Activated naive CD8-positive, alpha-beta T cell treated with anti-CD3 and anti-CD28 coated beads, Interleukin-2, amount 10 ng/mL, durations not matched to agents 7 days and 5 days (primary cell): ENCODE measurements at regions not wholly inside any gene's neighbourhood (a gene's known extent, or its start where the extent isn't known, plus 50 kb on each side); places are given as distances from the start of the nearest gene placed in this dataset.

Source experiments
- ATAC-seq: fragments of 150-1000 bp; cut with Tn5 transposase; one replicate; pipeline ENCODE4 v1.10.0; 2021; ENCODE audit warnings: low read depth, moderate library complexity
- POLR2A ChIA-PET: fragments of 350-600 bp; sonication (Branson Sonifier 250); formaldehyde crosslinking; loops from one replicate; lab custom pipeline; 2021; ENCODE audit warnings: antibody characterized with exemption; lab: Charles Lee
- DNase-seq: peaks from one replicate; pipeline ENCODE4 v3.0.0; 2021
- H3K27ac Mint-ChIP-seq: one replicate; pipeline ENCODE4 v1.8.0; 2022; ENCODE audit warnings: mild to moderate bottlenecking, mixed read lengths
- H3K27me3 Mint-ChIP-seq: one replicate; pipeline ENCODE4 v1.8.0; 2022; ENCODE audit warnings: mild to moderate bottlenecking, moderate library complexity, mixed read lengths
- H3K36me3 Mint-ChIP-seq: one replicate; pipeline ENCODE4 v1.8.0; 2021; ENCODE audit warnings: mild to moderate bottlenecking, mixed read lengths
- H3K4me1 Mint-ChIP-seq: one replicate; pipeline ENCODE4 v1.8.0; 2021; ENCODE audit warnings: mixed read lengths
- H3K4me3 Mint-ChIP-seq: one replicate; pipeline ENCODE4 v1.8.0; 2022; ENCODE audit warnings: mild to moderate bottlenecking, moderate library complexity, mixed read lengths
- H3K9me3 Mint-ChIP-seq: one replicate; pipeline ENCODE4 v1.8.0; 2021; ENCODE audit warnings: mixed read lengths

DNA sequence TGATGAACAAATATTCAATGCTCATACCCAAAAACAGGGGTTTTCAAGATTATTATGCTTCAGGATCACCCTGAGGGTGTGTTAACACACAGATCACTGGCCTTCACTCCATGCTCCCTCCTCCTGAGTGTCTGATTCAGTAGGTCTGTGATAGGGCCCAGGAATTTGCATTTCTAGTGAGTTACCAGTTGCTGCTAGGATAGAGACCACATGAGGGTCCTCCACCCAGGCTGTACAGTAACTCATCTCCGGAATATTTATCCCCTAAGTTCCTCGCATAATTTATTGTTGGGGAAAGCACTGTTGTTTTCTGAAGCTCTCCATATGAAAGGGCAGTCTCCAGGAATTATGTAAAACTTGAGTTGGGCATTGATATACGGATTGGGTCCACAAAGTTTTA is 1106.6 kb upstream of the B3GALT2 start:
- Mint-ChIP-seq H3K27ac (no peak overlapping the region), H3K27me3 (no peaks in the 10 kb centered on the region), H3K4me3 (no peak overlapping the region), H3K9me3 (no peaks in the 10 kb centered on the region), H3K36me3 (peaks cover 2% of the 10 kb centered on the region), H3K4me1 (peaks cover 14% of the 10 kb centered on the region)
- no peak for ATAC-seq
- DNase-seq, result no peak
- POLR2A ChIA-PET, result no interaction called here

DNA sequence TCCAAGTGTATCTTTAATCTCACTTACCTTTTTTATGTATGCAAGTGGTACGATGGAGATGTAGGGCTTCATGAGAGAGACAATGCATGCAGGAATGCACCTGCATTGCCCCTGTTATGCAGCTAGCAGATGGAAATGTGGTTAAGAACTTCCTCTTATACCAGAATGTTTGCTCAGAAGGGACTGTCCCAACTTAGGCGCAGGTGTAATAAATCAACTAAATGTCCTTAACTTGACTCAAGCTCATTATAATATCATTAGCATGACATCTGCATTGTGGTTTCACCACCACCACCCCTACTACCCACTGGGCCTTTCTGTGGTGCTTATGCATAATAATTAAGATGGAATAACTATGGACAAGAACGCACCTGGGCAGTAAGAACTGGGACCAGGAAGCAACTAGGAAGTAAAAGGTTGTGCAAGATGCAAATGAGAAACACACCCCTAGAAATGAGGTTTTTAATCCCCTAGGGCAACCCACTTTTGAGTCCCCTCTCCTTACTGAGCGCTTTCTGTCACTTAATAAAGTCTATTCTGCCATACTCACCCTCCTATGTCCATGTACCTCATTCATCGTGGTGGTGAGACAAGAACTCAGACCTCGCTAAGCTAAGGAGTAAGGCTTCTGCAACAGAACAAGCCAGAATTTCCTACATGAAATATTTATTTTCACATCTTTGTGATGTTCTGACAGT is 1103.3 kb upstream of the B3GALT2 start:
- Mint-ChIP-seq H3K4me1 (peaks cover 10% of the 10 kb centered on the region), H3K36me3 (no peaks in the 10 kb centered on the region), H3K27me3 (no peaks in the 10 kb centered on the region), H3K9me3 (no peaks in the 10 kb centered on the region), H3K4me3 (no peak overlapping the region), H3K27ac (no peak overlapping the region)
- ATAC-seq (peak; percentile 93), DNase-seq (no peak)
- POLR2A ChIA-PET, result no interaction called here

DNA sequence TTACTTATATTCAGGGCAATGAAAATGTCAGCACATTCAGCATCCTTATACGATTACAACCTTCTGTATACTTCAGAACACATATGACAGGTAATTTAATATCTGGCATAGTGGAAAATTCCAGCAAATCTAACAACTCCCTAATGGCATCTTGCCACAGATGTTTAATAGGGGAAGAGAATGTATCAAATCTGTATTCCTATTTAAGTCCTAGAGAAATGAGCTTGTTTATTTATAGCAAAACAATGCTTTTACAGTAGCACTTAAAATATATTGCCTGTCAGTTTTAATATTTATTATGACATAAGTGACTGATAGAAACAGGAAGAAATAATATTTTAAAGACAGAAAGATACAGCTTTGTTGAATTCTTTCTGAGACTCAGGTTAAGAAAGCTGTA is 1101.8 kb upstream of the B3GALT2 start:
- no peaks in the 10 kb centered on the region for H3K36me3 Mint-ChIP-seq
- H3K27ac Mint-ChIP-seq, result no peak overlapping the region
- H3K4me1 Mint-ChIP-seq, result peaks cover 10% of the 10 kb centered on the region
- ATAC-seq (no peak), DNase-seq (no peak)
- H3K27me3 Mint-ChIP-seq, result no peaks in the 10 kb centered on the region
- no peak overlapping the region for H3K4me3 Mint-ChIP-seq
- peaks cover 2% of the 10 kb centered on the region for H3K9me3 Mint-ChIP-seq
- POLR2A ChIA-PET, result no interaction called here

DNA sequence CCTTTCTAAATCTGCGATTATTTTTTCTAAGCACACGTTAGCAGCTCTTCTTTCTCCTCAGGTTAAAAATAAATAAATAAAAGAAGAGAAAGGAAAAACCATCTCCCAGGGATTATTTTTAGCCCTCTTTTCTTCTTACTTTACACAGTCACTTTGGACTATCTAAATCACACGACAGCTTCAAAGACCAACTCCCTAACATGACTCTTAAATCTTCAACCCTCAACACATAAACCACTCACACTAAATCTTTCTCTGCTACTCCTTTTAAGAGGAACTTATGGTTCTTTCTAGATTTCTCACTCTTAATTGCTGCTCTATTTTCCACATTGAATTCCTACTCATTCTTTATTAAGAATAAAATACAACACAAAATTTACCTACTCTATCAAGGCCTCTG is 1095.0 kb upstream of the B3GALT2 start:
- H3K4me3 Mint-ChIP-seq, result no peak overlapping the region

GRCh38 chr1:194280463-194280862 is 1094.0 kb upstream of the B3GALT2 start:
- POLR2A ChIA-PET, result no interaction called here
- ATAC-seq (no peak), DNase-seq (no peak)
- no peaks in the 10 kb centered on the region for H3K27me3 Mint-ChIP-seq
- peaks cover 6% of the 10 kb centered on the region for H3K36me3 Mint-ChIP-seq
- H3K4me3 Mint-ChIP-seq, result no peak overlapping the region
- no peak overlapping the region for H3K27ac Mint-ChIP-seq
- H3K9me3 Mint-ChIP-seq, result peaks cover 4% of the 10 kb centered on the region
- H3K4me1 Mint-ChIP-seq, result peaks cover 3% of the 10 kb centered on the region

More for the DNA sequence above, 1095.0 kb upstream of the B3GALT2 start:
- POLR2A ChIA-PET, result no interaction called here
- peaks cover 3% of the 10 kb centered on the region for H3K4me1 Mint-ChIP-seq
- H3K27me3 Mint-ChIP-seq, result no peaks in the 10 kb centered on the region
- peaks cover 4% of the 10 kb centered on the region for H3K9me3 Mint-ChIP-seq
- H3K27ac Mint-ChIP-seq, result no peak overlapping the region
- H3K36me3 Mint-ChIP-seq, result peaks cover 3% of the 10 kb centered on the region
- ATAC-seq (no peak), DNase-seq (no peak)

GRCh38 chr1:194279975-194280374 is 1093.6 kb upstream of the B3GALT2 start:
- peaks cover 3% of the 10 kb centered on the region for H3K4me1 Mint-ChIP-seq
- DNase-seq, result no peak
- ATAC-seq, result no peak
- peaks cover 6% of the 10 kb centered on the region for H3K36me3 Mint-ChIP-seq
- no peak overlapping the region for H3K27ac Mint-ChIP-seq
- POLR2A ChIA-PET, result no interaction called here
- H3K4me3 Mint-ChIP-seq, result no peak overlapping the region
- peaks cover 4% of the 10 kb centered on the region for H3K9me3 Mint-ChIP-seq
- H3K27me3 Mint-ChIP-seq, result no peaks in the 10 kb centered on the region

DNA sequence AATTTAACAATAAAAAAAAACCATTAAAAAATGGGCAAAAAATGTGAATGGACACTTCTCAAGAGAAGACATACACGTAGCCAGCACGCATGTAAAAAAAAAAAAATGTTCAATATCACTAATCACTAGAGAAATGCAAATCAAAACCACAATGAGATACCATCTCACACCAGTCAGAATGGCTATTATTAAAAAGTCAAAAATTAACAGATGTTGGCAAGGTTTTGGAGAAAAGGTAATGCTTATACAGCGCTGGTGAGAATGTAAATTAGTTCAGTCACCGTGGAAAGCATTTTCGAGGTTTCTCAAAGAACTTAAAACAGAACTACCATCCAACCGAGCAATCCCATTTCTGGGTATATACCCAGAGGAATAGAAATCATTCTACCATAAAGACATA is 1091.5 kb upstream of the B3GALT2 start:
- Mint-ChIP-seq H3K9me3 (no peaks in the 10 kb centered on the region), H3K27ac (no peak overlapping the region), H3K36me3 (peaks cover 4% of the 10 kb centered on the region), H3K27me3 (no peaks in the 10 kb centered on the region), H3K4me1 (peaks cover 3% of the 10 kb centered on the region), H3K4me3 (no peak overlapping the region)
- no peak for ATAC-seq
- POLR2A ChIA-PET, result no interaction called here
- DNase-seq, result no peak

DNA sequence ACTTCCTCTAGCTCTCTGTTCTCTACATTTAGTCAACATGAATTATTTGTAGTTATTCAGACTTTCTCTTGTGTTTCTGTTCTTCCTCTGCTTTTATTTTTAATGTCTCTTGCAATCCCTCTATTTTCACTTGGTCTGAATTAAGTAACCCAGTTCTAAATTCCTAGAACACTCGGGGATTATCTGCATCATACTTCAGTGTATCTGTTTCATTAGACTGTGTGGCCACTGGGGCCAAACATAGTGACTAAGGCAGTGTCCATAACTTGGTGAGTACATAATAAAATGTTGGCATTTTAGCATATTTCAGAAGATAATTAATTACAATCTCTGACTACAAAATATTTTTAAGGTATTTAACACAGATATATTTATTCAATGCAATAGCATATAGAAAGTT is 1087.2 kb upstream of the B3GALT2 start:
- no peak overlapping the region for H3K4me3 Mint-ChIP-seq
- H3K27ac Mint-ChIP-seq, result no peak overlapping the region
- DNase-seq (no peak), ATAC-seq (no peak)
- H3K27me3 Mint-ChIP-seq, result no peaks in the 10 kb centered on the region
- peaks cover 3% of the 10 kb centered on the region for H3K36me3 Mint-ChIP-seq
- H3K4me1 Mint-ChIP-seq, result no peaks in the 10 kb centered on the region
- no peaks in the 10 kb centered on the region for H3K9me3 Mint-ChIP-seq
- POLR2A ChIA-PET, result no interaction called here

DNA sequence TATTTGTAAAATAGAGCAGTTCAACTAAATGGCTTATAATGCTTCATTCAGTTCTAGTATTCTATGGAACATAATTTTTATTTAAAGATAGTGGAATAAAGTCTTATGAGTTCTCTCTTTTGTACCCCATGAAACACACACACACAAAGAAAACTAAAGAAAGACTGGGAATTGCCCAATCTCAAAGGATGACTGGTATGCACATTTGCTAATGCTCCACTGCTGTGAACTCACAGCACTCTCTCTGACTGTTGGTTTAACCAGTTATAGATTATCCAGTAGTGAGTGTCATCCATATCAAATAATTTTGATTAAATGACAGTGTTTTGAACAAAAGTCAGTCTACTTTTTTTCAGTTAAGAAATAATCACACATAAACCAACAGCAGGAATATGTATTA is 1082.4 kb upstream of the B3GALT2 start:
- H3K9me3 Mint-ChIP-seq, result peaks cover 5% of the 10 kb centered on the region
- no peaks in the 10 kb centered on the region for H3K4me1 Mint-ChIP-seq
- H3K36me3 Mint-ChIP-seq, result no peaks in the 10 kb centered on the region
- H3K4me3 Mint-ChIP-seq, result no peak overlapping the region
- ATAC-seq, result no peak
- POLR2A ChIA-PET, result no interaction called here
- no peaks in the 10 kb centered on the region for H3K27me3 Mint-ChIP-seq
- DNase-seq, result no peak
- H3K27ac Mint-ChIP-seq, result no peak overlapping the region

DNA sequence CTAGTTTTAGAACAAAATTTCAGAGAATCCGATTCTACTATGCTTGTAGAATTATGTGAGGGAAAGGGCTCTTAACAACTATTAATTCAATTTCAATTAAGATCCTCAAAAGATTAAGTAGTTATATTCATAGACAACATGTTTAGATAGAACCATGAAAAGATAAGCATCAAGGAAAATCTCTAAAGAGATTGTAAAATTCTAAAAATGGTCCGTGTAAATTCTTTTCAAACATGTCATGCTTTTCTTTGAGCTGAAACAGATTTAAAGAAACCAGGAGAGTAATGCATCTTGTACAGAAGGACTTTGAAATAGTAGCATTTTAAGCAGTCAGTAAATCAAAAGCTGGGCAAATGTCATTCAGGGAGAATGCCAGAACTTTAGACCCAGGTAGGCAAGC is 1080.6 kb upstream of the B3GALT2 start:
- POLR2A ChIA-PET, result no interaction called here
- ATAC-seq, result no peak

DNA sequence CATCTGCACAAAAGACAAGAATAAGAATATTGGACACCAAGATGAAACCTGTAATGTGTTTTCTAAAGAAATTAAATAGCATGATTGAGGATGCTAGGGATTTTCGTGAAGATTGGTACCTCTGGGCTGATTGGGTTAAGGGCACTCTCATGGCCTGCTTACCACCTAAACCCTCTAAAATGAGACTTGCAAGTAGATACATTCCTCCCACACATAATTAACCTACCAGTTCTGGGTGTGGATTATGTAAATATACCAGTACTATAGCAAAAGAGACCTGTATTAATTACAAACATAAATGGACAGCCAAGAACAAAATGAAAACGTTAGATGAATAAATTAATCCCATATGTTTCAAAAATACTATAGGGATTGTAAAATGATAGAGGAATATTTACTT is 1069.6 kb upstream of the B3GALT2 start:
- no peaks in the 10 kb centered on the region for H3K36me3 Mint-ChIP-seq
- no peaks in the 10 kb centered on the region for H3K4me1 Mint-ChIP-seq
- ATAC-seq, result no peak
- no peak overlapping the region for H3K27ac Mint-ChIP-seq
- no peaks in the 10 kb centered on the region for H3K27me3 Mint-ChIP-seq
- H3K4me3 Mint-ChIP-seq, result no peak overlapping the region
- POLR2A ChIA-PET, result no interaction called here
- H3K9me3 Mint-ChIP-seq, result no peaks in the 10 kb centered on the region
- DNase-seq, result no peak

More for the DNA sequence above, 1080.6 kb upstream of the B3GALT2 start:
- no peaks in the 10 kb centered on the region for H3K27me3 Mint-ChIP-seq
- no peak overlapping the region for H3K27ac Mint-ChIP-seq
- no peak for DNase-seq
- H3K36me3 Mint-ChIP-seq, result no peaks in the 10 kb centered on the region
- H3K4me1 Mint-ChIP-seq, result no peaks in the 10 kb centered on the region
- H3K4me3 Mint-ChIP-seq, result no peak overlapping the region
- peaks cover 13% of the 10 kb centered on the region for H3K9me3 Mint-ChIP-seq

DNA sequence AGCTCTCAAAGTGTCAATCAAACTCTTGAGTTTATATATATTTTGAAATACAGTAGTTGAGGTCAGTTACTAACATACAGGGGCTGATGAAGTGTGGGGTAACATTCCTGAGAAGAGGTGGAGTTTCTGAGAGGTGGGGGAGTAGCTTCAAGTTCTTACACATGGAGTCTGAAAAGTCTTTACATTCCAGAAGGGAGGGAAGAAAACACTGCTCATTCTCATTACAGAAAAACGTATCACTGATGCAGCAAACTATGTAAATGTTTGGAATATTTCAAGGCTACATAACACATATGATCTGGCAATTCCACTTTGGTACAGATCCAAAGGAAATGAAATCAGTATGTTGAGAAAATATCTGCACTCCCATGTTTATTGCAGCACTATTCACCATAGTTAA is 1065.8 kb upstream of the B3GALT2 start:
- Mint-ChIP-seq H3K36me3 (no peaks in the 10 kb centered on the region), H3K4me3 (no peak overlapping the region), H3K9me3 (no peaks in the 10 kb centered on the region), H3K4me1 (no peaks in the 10 kb centered on the region), H3K27me3 (no peaks in the 10 kb centered on the region), H3K27ac (no peak overlapping the region)
- DNase-seq (no peak), ATAC-seq (no peak)
- POLR2A ChIA-PET, result no interaction called here

DNA sequence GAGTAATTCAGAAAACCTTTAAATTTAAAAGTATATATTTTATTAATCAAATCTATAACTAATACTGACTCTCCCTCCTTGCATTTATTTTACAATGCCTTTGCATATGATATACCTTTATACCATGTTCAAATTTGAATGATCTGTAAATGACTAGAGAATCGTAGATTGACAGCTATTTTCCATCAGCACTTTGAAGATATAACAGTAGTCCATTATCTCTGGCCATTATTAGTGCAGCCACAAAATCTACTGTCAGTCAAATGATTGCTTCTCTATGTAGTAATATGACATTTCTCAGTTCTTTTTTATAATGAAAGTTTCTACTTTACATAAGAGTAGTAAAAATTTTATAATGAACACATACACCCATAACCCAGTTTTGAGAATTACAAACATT is 1054.8 kb upstream of the B3GALT2 start:
- no peaks in the 10 kb centered on the region for H3K9me3 Mint-ChIP-seq
- DNase-seq (no peak), ATAC-seq (no peak)
- H3K4me3 Mint-ChIP-seq, result no peak overlapping the region
- H3K27me3 Mint-ChIP-seq, result no peaks in the 10 kb centered on the region
- H3K4me1 Mint-ChIP-seq, result no peaks in the 10 kb centered on the region
- no peak overlapping the region for H3K27ac Mint-ChIP-seq
- POLR2A ChIA-PET, result no interaction called here
- no peaks in the 10 kb centered on the region for H3K36me3 Mint-ChIP-seq

GRCh38 chr1:194233069-194233468 is 1046.7 kb upstream of the B3GALT2 start:
- Mint-ChIP-seq H3K9me3 (no peaks in the 10 kb centered on the region), H3K4me3 (no peak overlapping the region), H3K27ac (no peak overlapping the region), H3K36me3 (no peaks in the 10 kb centered on the region), H3K27me3 (no peaks in the 10 kb centered on the region), H3K4me1 (no peaks in the 10 kb centered on the region)
- DNase-seq, result no peak
- ATAC-seq, result no peak
- POLR2A ChIA-PET, result no interaction called here
